ENCODE measurements at regions not wholly inside any gene's neighbourhood (a gene's known extent, or its start where the extent isn't known, plus 50 kb on each side); places are given as distances from the start of the nearest gene placed in this dataset.

DNA sequence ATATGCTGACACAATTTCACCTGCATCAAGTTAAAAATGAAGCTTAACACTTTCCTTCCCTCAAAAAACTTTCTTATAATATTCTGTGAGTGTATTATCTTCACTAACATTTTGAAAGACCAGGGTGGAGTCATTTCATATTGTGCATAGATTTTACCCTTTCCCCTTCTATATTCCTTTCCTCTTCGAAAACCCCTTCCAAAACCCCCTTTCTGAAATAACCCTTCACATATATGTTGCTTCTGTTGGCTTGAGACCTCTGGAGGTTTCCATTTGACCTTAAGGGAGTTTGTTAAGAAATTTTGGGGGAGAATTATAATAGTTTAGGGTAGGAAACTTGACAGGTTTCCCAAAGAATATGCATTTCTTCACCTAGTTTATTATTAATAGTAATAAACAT is 489.6 kb upstream of the MIR17HG start:
- Histone ChIP-seq H3K27ac (no peak overlapping the region), H3K4me3 (no peak overlapping the region), H3K4me1 (replicated peaks in 1 of 2) (no peaks in the 10 kb centered on the region)
- in situ Hi-C loops (cut with MboI; ENCODE audit: low pct_unique_long_range_greater_than_20kb in 2 of 9, low sequenced_read_pairs in 9 of 9, unreplicated experiment in 9 of 9): loop anchor here in 1 of 9 experiments (25.0 kb wide), 1 partner anchor 396 kb away; no protein-coding TSS in a partner anchor
- ATAC-seq (replicated peaks in 6 of 8): no peak
- 0 to 100% (median 60%) methylated on average over 1 of the region's 1 CpG; no CpG with 5 or more reads in 1 of the 10 experiments for WGBS, 10 experiments

DNA sequence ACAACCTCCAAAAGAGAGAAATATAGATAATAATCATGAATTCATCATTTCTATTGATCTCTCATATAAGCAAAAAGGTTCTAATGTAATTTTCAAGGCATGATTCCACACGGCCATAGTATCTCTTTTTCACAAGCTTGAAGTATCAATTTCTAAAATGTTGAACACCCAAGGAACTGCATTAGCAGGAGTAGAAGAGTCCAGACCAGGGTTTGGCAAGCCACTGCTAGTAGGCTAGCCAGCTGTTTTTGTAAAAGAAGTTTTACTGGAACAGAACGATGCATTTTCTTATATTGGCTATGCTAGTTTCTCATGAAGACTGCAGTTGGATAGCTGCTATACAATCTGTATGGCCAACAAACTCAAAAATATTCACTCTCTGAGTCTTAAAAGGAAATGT is 481.5 kb upstream of the MIR17HG start:
- Histone ChIP-seq H3K4me3 (no peak overlapping the region), H3K27ac (no peak overlapping the region), H3K4me1 (replicated peaks in 1 of 2) (no peaks in the 10 kb centered on the region)
- in situ Hi-C loops (cut with MboI; ENCODE audit: low pct_unique_long_range_greater_than_20kb in 2 of 9, low sequenced_read_pairs in 9 of 9, unreplicated experiment in 9 of 9): loop anchor here in 1 of 9 experiments (25.0 kb wide), 1 partner anchor 404 kb away; no protein-coding TSS in a partner anchor
- 25 to 100% (median 86%) methylated on average over 1 to 2 of the region's 2 CpGs for WGBS, 10 experiments
- ATAC-seq (replicated peaks in 6 of 8): no peak

DNA sequence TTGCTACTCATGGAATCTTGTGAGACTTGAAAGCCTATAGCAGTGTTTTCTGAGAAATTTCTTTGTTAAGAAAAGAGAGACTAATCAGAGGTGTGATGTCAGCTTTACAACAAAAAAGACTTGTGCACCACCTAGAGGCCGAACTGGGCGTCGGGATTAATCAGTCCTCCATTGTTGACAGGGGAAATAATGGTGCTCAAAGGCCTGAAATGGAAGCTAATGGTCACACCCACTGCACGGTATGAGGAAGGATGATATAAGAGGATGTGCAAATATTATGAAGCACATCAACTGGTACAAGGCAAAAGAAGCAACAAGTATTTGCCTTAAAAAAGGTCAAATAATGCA is 480.2 kb upstream of the MIR17HG start:
- Histone ChIP-seq H3K27ac (no peak overlapping the region), H3K4me3 (no peak overlapping the region), H3K4me1 (replicated peaks in 1 of 2) (no peaks in the 10 kb centered on the region)
- in situ Hi-C loops (cut with MboI; ENCODE audit: low pct_unique_long_range_greater_than_20kb in 2 of 9, low sequenced_read_pairs in 9 of 9, unreplicated experiment in 9 of 9): loop anchor here in 1 of 9 experiments (25.0 kb wide), 1 partner anchor 405 kb away; no protein-coding TSS in a partner anchor
- ATAC-seq (replicated peaks in 6 of 8): peak; percentile 52 to 100 (median 88)
- WGBS, 10 experiments: 0 to 42% (median 0%) methylated on average over 1 to 4 of the region's 4 CpGs; no CpG with 5 or more reads in 2 of the 10 experiments

DNA sequence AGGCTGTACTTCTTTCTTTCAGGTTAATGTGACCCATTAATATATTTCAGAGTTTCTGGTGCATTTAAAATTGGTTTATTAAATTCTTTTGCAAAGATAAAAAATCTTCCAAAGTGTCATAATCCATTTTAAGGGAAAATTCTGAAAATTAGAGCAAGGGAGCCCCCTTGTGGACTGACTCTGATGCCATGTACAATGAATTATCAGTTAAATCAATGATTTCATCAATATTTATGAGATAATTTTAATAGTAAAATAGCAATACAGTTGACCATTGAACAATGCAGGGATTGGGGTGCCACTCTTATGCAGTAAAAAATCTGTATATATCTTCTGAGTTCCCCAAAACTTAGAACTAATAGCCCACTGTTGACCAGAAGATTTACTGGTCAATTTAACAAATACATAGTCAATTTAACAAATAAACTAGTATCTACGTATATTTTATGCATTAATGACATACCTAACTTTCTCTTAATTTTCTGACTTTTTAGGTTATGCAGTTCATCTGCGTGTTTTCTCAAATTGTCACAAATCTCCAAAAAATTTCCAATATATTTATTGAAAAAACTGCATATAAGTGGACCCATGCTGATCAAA is 479.1 kb upstream of the MIR17HG start:
- Histone ChIP-seq H3K27ac (no peak overlapping the region), H3K4me1 (replicated peaks in 1 of 2) (no peaks in the 10 kb centered on the region), H3K4me3 (no peak overlapping the region)
- 0 to 83% (median 54%) methylated on average over 1 to 2 of the region's 2 CpGs for WGBS, 10 experiments
- no peak for ATAC-seq (replicated peaks in 6 of 8)
- in situ Hi-C loops (cut with MboI; ENCODE audit: low pct_unique_long_range_greater_than_20kb in 2 of 9, low sequenced_read_pairs in 9 of 9, unreplicated experiment in 9 of 9): loop anchor here in 1 of 9 experiments (25.0 kb wide), 1 partner anchor 406 kb away; no protein-coding TSS in a partner anchor

DNA sequence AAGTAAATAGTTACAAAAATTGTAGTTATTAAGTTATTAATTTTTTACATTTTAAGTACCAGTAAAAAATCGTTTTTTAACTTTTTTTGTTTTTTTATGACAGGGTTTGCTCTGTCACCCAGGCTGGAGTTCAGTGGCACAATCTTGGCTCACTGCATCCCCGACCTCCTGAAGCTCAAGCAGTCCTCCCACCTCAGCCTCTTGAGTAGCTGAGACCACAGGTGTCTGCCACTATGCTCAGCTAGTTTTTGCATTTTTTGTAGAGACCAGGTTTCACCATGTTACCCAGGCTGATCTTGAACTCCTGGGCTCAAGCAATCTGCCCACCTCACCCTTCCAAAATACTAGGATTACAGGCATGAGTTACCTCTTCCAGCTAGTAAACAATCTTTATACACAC is 477.9 kb upstream of the MIR17HG start:
- WGBS, 10 experiments: 0 to 46% (median 12%) methylated on average over 1 to 2 of the region's 2 CpGs; no CpG with 5 or more reads in 1 of the 10 experiments
- ATAC-seq (replicated peaks in 6 of 8): no peak
- in situ Hi-C loops (cut with MboI; ENCODE audit: low pct_unique_long_range_greater_than_20kb in 2 of 9, low sequenced_read_pairs in 9 of 9, unreplicated experiment in 9 of 9): loop anchor here in 1 of 9 experiments (25.0 kb wide), 1 partner anchor 407 kb away; no protein-coding TSS in a partner anchor
- no peaks in the 10 kb centered on the region for H3K4me1 ChIP-seq (replicated peaks in 1 of 2)
- no peak overlapping the region for H3K4me3 ChIP-seq
- no peak overlapping the region for H3K27ac ChIP-seq

DNA sequence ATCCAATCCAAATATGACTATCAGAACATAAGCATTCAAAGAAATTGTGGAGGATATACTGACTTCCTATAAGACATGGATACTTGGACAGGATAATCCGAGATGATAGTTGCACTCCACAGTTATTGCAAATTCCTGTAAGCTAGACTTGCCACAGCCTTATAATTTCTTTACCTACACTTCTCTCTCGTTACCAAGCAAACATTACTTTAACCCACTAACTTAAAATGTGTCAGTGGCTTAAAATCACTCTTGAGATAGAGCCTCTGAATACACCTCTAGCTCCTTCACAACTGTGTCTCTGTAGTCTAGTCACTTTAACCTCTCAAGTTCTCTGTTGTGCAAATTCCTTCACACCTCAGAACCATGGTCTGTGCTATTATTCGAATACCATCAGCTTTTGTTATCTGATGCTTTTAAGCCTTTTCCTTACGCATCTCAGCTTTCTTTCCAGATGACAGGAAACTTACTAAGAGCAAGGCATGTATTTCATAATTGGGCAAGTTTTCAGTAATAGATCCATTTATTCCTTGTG is 474.9 kb upstream of the MIR17HG start:
- no peak for ATAC-seq (replicated peaks in 6 of 8)
- H3K27ac ChIP-seq: no peak overlapping the region
- no peaks in the 10 kb centered on the region for H3K4me1 ChIP-seq (replicated peaks in 1 of 2)
- 46 to 92% (median 79%) methylated on average over 2 to 4 of the region's 4 CpGs for WGBS, 10 experiments
- in situ Hi-C loops (cut with MboI; ENCODE audit: low pct_unique_long_range_greater_than_20kb in 2 of 9, low sequenced_read_pairs in 9 of 9, unreplicated experiment in 9 of 9): loop anchor here in 1 of 9 experiments (25.0 kb wide), 1 partner anchor 410 kb away; no protein-coding TSS in a partner anchor
- H3K4me3 ChIP-seq: no peak overlapping the region

DNA sequence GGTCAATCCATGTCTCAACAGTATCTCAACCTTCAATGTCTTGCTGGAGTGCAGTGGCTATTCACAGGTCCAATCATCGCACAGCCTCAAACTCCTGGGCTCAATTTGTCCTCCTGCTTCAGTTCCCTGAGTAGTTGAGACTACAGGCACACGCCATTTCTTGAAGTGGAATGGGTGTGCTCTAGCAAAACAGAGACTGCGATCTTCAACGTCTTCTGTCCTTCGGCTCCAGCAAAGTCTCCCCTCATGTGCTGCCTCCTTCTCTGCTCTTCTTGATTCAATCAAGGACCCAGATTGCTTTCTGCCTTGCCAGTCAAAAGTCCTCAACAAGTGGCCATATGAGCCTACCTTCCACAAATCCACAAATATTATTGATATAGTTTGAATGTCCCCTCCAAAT is 466.7 kb upstream of the MIR17HG start:
- H3K27ac ChIP-seq: no peak overlapping the region
- ATAC-seq (replicated peaks in 6 of 8): no peak
- 80 to 100% (median 94%) methylated on average over 1 to 5 of the region's 5 CpGs; no CpG with 5 or more reads in 1 of the 10 experiments for WGBS, 10 experiments

DNA sequence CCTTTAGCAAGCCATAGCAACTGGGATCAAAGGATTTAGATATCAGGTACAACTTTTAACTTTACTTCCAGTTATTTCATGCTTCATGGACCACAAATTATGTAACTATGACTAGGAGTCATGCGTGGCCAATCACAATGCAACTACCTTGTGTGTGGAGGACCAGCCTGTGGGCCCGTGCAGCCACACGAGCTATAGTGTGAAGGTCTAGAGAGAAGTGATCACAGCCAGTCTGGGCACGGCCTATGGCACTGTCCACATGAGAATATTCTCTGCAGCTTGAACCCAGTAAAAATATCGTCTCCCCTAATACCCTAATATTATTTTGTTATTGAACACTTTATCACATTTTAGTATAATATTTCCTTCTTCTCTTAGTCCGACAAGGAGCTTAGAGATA is 464.9 kb upstream of the MIR17HG start:
- Histone ChIP-seq H3K4me1 (replicated peaks in 1 of 2) (no peaks in the 10 kb centered on the region), H3K27ac (no peak overlapping the region), H3K4me3 (no peak overlapping the region)
- WGBS, 10 experiments: 3 to 100% (median 84%) methylated on average over 1 to 5 of the region's 6 CpGs
- in situ Hi-C loops (cut with MboI; ENCODE audit: low pct_unique_long_range_greater_than_20kb in 2 of 9, low sequenced_read_pairs in 9 of 9, unreplicated experiment in 9 of 9): loop anchor here in 1 of 9 experiments (25.0 kb wide), 1 partner anchor 130 kb away; no protein-coding TSS in a partner anchor
- ATAC-seq (replicated peaks in 6 of 8): no peak

More for the DNA sequence above, 466.7 kb upstream of the MIR17HG start:
- in situ Hi-C loops (cut with MboI; ENCODE audit: low pct_unique_long_range_greater_than_20kb in 2 of 9, low sequenced_read_pairs in 9 of 9, unreplicated experiment in 9 of 9): loop anchor here in 1 of 9 experiments (25.0 kb wide), 1 partner anchor 132 kb away; no protein-coding TSS in a partner anchor
- H3K4me3 ChIP-seq: no peak overlapping the region
- H3K4me1 ChIP-seq (replicated peaks in 1 of 2): no peaks in the 10 kb centered on the region

DNA sequence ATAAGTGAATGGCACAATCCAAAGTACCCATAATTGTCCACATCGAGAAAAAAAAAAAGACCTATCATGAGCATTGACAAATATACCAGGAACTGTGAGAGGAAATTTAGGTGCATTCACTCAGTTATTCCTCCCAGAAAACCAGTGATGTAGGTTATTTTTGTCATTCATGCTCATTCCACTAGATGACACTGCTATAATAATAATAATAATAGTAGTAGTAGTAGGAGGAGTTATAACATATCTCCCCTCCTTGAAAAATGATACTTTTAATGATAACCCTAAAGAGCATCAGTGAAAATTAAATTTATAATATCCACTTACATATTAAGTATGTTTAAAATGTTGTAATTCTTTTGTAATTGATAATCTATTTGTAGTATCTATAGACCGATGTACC is 463.9 kb upstream of the MIR17HG start:
- 26 to 100% (median 83%) methylated on average over 1 to 2 of the region's 2 CpGs; no CpG with 5 or more reads in 1 of the 10 experiments for WGBS, 10 experiments

DNA sequence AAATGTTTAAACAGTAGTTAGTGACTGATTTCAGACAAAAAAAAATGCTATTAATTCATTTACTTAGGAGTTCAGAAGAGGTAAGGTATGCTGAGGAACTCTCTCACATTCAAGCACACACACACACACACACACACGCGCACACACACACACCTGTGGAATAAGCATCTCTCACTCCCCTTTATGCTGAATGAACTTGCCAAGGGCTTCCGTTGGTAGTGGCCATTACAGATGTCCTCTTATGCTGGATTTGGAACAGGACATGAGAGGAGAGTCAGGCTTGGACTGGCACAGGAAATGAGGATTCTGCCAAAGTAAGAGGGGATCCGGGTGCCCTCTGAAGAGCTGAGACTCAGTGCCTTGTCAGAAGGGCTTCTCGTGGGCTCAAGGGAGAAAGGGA is 463.4 kb upstream of the MIR17HG start:
- WGBS, 10 experiments: 36 to 93% (median 88%) methylated on average over 3 to 4 of the region's 5 CpGs; no CpG with 5 or more reads in 7 of the 10 experiments
- Histone ChIP-seq H3K4me3 (no peak overlapping the region), H3K4me1 (replicated peaks in 1 of 2) (no peaks in the 10 kb centered on the region), H3K27ac (no peak overlapping the region)
- ATAC-seq (replicated peaks in 6 of 8): no peak
- in situ Hi-C loops (cut with MboI; ENCODE audit: low pct_unique_long_range_greater_than_20kb in 2 of 9, low sequenced_read_pairs in 9 of 9, unreplicated experiment in 9 of 9): loop anchor here in 1 of 9 experiments (25.0 kb wide), 1 partner anchor 128 kb away; no protein-coding TSS in a partner anchor

More for the DNA sequence above, 463.9 kb upstream of the MIR17HG start:
- H3K27ac ChIP-seq: no peak overlapping the region
- no peak overlapping the region for H3K4me3 ChIP-seq
- peak in 1 of 8 experiments; percentile 30 for ATAC-seq (replicated peaks in 6 of 8)
- H3K4me1 ChIP-seq (replicated peaks in 1 of 2): no peaks in the 10 kb centered on the region
- in situ Hi-C loops (cut with MboI; ENCODE audit: low pct_unique_long_range_greater_than_20kb in 2 of 9, low sequenced_read_pairs in 9 of 9, unreplicated experiment in 9 of 9): loop anchor here in 1 of 9 experiments (25.0 kb wide), 1 partner anchor 129 kb away; no protein-coding TSS in a partner anchor

DNA sequence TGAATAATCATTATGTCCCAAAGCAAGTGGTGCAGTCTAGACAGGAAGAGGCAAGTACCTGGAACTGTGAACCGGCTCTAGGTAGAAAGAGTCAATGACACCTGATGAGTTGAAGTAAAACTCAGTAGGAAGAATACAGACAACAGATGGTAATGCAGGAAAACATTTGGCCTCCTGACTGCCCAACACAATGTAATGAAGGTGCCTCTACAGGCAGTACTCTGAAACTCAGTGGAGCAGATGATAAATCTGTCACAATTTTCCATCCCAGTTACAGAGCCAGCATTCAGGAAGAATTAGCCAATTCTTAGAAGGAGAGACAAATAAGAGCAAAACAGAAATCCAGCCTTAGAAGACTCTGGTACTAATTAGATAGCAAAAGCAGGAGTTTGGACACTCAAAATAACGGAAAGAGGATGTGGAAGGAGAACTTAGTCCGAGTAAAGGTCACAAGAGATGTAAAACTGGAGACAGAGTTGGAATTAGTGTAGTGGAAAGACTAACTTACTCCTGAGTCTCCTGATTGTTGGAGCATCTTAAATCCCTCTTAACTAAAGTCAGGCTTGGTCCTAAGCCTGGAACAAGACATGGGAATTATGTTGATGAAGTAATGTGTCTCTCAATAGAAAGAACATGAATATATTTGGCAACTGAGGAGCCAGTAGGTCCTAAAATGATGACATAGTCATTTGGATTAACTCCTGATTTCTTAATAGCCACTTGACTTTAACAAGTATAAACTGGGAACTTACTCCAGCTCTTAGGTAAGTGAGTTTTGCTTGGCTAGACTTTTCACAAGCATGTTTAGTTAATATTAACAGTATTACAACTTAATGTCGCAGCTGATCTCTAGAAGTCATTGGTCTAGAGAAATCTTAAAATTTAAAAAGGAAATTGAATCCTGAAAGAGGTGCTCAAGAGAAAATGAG is 457.3 kb upstream of the MIR17HG start:
- in situ Hi-C loops (cut with MboI; ENCODE audit: low pct_unique_long_range_greater_than_20kb in 2 of 9, low sequenced_read_pairs in 9 of 9, unreplicated experiment in 9 of 9): loop anchor here in 1 of 9 experiments (25.0 kb wide), 1 partner anchor 122 kb away; no protein-coding TSS in a partner anchor
- Histone ChIP-seq H3K4me1 (replicated peaks in 1 of 2) (no peaks in the 10 kb centered on the region), H3K27ac (no peak overlapping the region), H3K4me3 (no peak overlapping the region)
- ATAC-seq (replicated peaks in 6 of 8): no peak
- 6 to 100% (median 73%) methylated on average over 1 to 4 of the region's 4 CpGs for WGBS, 10 experiments

DNA sequence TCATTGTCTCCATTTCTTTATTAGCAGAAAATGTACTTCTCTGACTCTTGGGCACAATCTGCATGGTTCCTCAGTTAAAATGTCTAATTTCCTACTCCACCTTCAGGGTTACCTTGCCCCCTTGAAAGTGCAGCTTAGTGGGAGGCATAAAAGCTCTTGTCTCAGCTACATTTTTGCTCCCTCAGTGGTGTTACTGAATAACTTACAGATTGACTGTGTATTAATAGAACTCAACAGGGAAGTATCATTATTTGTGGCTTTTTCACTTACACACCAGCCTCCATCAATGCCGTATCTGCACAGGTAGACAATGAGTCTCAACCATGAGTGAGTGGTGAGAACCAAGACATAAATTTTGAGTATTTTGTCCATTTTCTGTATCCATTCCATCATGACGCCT is 456.2 kb upstream of the MIR17HG start:
- Histone ChIP-seq H3K4me1 (replicated peaks in 1 of 2) (no peaks in the 10 kb centered on the region), H3K27ac (no peak overlapping the region), H3K4me3 (no peak overlapping the region)
- WGBS, 10 experiments: 20 to 100% (median 100%) methylated on average over 1 to 2 of the region's 2 CpGs; no CpG with 5 or more reads in 3 of the 10 experiments
- ATAC-seq (replicated peaks in 6 of 8): no peak
- in situ Hi-C loops (cut with MboI; ENCODE audit: low pct_unique_long_range_greater_than_20kb in 2 of 9, low sequenced_read_pairs in 9 of 9, unreplicated experiment in 9 of 9): loop anchor here in 1 of 9 experiments (25.0 kb wide), 1 partner anchor 121 kb away; no protein-coding TSS in a partner anchor
